Astrocyte of the spinal cord (primary cell): ENCODE measurements at regions not wholly inside any gene's neighbourhood (a gene's known extent, or its start where the extent isn't known, plus 50 kb on each side); places are given as distances from the start of the nearest gene placed in this dataset.

ENCODE experiments used
- DNase-seq: peaks from one replicate; pipeline ENCODE4 v3.0.0; 2011; ENCODE audit warnings: low read depth, low spot score
- H3K4me3 ChIP-seq: 2 replicates; pipeline ENCODE4 v1.5.1; 2011; ENCODE audit warnings: low read depth, mild to moderate bottlenecking, low read length, moderate library complexity
- in situ Hi-C: cut with HindIII; loops from 2 replicates; pipeline ENCODE4 v1.10.0; 2017; ENCODE audit warnings: low sequenced_read_pairs
- TF ChIP-seq, protein P1 (sequence below): IDR thresholded peaks from 2 replicates; pipeline ENCODE4 v1.5.1; 2012; ENCODE audit warnings: low read depth, mild to moderate bottlenecking, low read length, inconsistent platforms

DNA sequence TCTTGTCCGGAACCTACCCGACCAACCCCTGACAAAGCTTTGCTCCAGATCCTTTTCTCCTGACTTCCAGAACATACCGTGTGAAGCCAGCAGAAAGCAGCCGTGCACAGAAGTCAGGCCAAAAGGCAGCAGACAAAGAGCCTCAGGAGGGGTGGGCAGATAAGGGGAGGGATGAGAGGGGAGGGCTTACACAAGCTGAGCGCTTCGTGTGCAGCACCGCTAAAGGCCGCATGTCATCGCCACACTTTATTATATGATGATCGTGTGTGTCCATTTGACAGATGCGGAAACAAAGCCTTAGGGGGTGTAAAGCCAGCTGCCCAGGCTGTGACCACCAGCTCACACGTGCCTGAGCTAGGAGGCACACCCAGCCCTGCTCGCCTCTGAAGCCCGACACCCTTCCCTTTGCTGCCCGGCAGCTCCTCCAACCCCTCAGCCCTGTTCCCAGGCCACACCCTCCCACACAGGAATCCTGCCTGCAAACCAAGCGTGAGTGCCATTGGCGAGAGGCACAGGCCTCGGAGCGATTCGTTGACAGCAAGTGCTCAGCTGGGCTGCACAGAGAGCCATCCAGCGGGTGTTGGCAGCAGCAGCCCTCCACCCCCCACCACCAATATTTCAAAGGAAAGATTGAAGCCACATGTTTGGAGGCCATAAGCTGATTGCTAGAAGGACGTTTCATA is 170.5 kb upstream of the SMIM23 start:
- TF ChIP-seq, protein P1, sequence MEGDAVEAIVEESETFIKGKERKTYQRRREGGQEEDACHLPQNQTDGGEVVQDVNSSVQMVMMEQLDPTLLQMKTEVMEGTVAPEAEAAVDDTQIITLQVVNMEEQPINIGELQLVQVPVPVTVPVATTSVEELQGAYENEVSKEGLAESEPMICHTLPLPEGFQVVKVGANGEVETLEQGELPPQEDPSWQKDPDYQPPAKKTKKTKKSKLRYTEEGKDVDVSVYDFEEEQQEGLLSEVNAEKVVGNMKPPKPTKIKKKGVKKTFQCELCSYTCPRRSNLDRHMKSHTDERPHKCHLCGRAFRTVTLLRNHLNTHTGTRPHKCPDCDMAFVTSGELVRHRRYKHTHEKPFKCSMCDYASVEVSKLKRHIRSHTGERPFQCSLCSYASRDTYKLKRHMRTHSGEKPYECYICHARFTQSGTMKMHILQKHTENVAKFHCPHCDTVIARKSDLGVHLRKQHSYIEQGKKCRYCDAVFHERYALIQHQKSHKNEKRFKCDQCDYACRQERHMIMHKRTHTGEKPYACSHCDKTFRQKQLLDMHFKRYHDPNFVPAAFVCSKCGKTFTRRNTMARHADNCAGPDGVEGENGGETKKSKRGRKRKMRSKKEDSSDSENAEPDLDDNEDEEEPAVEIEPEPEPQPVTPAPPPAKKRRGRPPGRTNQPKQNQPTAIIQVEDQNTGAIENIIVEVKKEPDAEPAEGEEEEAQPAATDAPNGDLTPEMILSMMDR: no peak
- in situ Hi-C loops: no loop called here
- no peak overlapping the region for H3K4me3 ChIP-seq
- DNase-seq: no peak

DNA sequence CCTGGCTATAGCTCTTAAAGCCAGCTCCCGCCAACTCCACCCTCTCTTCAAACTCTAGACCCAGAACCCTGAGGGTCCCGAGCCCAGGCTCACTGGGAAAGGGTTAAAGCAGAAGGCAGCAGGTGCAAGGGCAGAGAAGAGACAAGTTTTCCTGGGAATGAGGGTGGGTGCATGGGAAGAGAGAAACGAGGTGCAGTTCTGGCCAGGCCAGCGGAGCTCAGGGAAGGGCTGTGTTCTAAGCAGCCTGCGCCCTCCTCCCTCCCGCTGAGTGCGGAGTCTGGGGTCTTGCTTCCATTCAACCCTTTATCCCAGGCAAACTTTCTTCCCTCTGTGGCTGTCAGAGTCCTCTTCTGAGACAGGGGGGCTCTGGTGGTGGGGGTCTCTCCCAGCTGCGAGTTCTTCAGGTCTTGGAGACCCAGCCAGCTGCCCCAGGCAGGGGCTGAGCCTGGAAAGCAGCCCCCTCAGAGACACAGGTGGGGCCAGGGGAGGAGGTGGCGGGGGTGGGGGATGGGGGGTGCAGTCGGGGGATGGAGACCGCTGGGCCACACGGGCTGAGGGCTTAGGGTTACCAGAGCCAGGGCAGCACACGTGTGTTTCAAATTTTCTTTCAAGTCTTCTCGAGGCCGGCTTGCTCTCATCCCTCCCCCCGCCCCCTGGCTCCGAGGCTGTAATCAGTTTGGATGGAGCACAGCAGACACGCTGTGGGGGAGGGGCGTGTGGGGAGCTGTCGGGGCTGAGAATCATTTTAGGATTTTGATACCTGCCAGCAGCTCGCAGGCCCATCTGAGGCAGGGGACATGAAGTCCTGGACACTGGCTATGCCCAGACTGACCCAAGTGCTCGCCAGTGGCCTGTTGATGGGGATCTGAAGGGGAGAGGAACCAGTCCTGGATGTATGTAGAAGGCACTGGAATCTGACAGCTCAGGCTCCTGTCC is 169.6 kb upstream of the SMIM23 start:
- no peak for DNase-seq
- in situ Hi-C loops: no loop called here
- TF ChIP-seq, protein P1: no peak
- H3K4me3 ChIP-seq: no peak overlapping the region

DNA sequence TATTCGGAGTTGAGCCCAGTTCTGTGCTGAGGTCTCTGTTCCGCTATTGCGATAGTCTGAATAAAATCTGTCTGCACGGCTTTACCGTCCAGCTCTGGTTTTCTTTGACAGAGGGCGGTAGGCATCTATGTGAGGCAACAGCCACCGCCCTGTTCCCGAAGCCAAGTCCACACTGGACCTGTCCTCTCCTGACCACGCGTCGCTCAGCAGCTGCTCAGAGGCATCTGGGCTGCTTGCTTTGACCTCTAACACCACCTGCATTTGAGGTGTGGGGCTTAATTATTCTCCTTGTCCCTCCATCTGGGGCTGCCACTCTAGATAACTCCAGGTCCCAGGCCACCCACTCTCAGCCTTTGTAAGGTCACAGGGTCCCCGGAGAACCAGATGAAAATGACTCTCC is 168.4 kb upstream of the SMIM23 start:
- no peak for DNase-seq
- TF ChIP-seq, protein P1: no peak
- in situ Hi-C loops: no loop called here
- no peak overlapping the region for H3K4me3 ChIP-seq

DNA sequence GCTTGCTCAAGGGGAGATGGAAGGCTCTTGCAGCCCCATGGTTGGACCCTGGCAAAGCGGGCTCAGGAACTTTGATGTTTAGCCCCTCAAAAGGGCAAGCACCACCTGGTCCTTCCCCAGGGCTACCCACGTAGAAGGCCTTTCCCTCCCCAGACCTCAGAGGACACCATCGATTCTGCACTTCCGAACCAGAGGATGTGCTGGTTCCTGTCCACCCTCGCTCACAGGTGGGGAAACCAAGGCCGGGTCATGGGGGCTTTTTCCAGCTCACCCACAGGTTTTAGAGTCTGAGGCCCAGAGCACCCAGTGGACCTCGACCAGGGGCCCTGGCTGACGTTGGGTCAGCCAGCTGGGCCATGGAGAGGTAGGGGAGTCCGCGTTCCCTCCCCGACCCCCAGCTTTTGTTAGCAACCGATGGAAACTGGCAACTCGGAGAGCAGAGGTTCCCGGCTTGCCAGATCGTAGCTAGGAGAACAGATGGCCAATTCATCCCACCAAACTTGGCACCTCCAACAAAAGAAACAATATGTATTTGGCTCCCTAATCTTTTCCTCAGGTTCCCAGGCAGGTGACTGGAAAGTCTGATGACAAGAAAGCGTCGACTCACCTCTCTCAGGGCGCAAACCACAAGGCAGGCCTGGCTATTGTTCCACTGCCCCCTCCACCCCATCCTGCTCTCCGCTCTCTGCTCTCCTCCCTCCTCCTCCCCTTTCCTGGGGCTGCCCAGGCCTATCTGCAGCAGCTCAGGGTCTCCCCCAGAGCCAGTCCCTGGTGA is 167.6 kb upstream of the SMIM23 start:
- no peak overlapping the region for H3K4me3 ChIP-seq
- in situ Hi-C loops: no loop called here
- DNase-seq: no peak
- TF ChIP-seq, protein P1: no peak

DNA sequence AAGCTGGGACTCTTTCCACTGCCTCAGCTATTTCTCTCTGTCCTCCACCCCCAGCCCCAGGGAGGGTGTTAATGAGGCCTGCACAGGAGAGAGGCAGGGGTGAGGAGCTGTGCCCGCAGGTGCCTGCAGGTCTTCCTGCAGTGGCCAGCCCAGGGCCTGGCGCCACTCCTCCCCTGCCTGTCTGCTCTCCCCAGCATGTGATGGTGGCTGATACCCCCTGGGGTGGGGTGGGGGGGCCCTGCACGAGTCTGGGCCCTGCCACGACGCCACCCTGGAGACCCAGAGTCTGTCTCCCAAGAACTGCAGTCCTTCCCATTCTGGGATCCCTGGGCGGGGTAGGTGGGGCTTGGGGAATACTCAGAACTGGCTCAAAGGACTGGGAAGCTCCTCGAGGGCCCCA is 166.4 kb upstream of the SMIM23 start:
- in situ Hi-C loops: no loop called here
- TF ChIP-seq, protein P1: no peak
- no peak overlapping the region for H3K4me3 ChIP-seq
- DNase-seq: no peak

DNA sequence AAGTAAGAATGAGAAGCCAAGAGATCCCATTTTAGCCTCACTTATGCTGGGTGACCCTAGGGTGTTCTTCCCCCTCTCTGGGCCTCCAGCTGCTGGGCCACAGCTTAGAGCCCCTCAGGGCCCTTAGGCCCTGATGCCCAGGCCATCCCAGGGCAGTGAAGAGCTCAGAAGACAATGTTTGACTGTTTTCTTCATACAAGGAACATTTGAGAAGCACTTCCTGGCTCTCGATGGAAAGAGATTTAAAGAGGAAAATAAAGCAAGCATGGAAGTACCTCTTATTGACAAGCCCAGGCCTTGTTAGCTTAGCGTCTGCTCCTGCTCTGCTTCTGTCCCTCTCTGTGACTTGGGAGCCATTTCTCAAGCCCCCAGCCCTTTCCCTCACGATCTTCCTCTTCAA is 165.9 kb upstream of the SMIM23 start:
- TF ChIP-seq, protein P1: no peak
- no peak overlapping the region for H3K4me3 ChIP-seq
- in situ Hi-C loops: no loop called here
- no peak for DNase-seq
